Activated CD4-positive, alpha-beta memory T cell treated with anti-CD3 and anti-CD28 coated beads, Interleukin-2, amount 10 ng/mL, durations not matched to agents 7 days and 5 days (primary cell): ENCODE measurements at regions not wholly inside any gene's neighbourhood (a gene's known extent, or its start where the extent isn't known, plus 50 kb on each side); places are given as distances from the start of the nearest gene placed in this dataset.

Source experiments
- CTCF ChIA-PET: fragments of 350-600 bp; sonication (Branson Sonifier 250); formaldehyde crosslinking; loops from one replicate; lab custom pipeline; 2021; ENCODE audit warnings: antibody characterized with exemption, inconsistent platforms; lab: Charles Lee
- POLR2A ChIA-PET: fragments of 350-600 bp; sonication (Branson Sonifier 250); formaldehyde crosslinking; loops from one replicate; lab custom pipeline; 2021; ENCODE audit warnings: antibody characterized with exemption; lab: Charles Lee
- DNase-seq: peaks from one replicate; pipeline ENCODE4 v3.0.0-alpha.2; 2020
- H3K27ac Mint-ChIP-seq: one replicate; pipeline ENCODE4 v1.8.0; 2021; ENCODE audit warnings: mild to moderate bottlenecking, mixed read lengths
- H3K27me3 Mint-ChIP-seq: one replicate; pipeline ENCODE4 v1.8.0; 2021; ENCODE audit warnings: mixed read lengths
- H3K36me3 Mint-ChIP-seq: one replicate; pipeline ENCODE4 v1.8.0; 2021; ENCODE audit warnings: low read depth, mixed read lengths
- H3K4me1 Mint-ChIP-seq: one replicate; pipeline ENCODE4 v1.8.0; 2021; ENCODE audit warnings: mixed read lengths
- H3K4me3 Mint-ChIP-seq: one replicate; pipeline ENCODE4 v1.8.0; 2021; ENCODE audit warnings: mild to moderate bottlenecking, mixed read lengths
- H3K9me3 Mint-ChIP-seq: one replicate; pipeline ENCODE4 v1.8.0; 2021; ENCODE audit warnings: mixed read lengths

DNA sequence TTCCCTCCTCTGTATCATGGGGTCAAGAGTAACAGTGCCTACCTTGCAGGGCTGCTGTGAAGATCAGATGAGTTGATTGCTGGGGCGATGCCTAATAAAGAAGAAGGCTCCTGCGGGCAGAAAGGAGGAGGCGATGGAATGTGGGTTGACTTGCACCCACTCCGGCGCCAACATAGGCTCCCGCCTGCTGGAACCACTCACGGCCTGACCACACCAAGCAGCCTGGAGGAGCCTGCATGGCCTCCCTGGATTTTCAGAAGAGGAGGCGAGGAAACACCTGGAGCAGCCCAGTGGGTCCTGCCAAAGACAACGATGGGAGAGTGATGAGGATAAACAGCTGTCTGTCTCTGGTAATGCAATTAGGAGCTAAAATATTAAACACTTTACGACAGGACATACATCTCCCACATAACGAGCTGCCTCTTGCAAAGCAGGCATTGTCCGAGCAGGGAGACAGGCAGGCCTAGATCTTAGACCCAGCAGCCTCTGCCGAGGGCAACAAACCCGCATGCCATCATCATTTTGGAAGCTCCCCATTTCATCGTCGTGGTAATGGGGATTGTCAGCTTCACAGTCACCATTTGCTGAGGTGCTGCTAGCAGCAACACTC, 302.9 kb upstream of the ZMIZ1 start:
- no peak overlapping the region for H3K27ac Mint-ChIP-seq
- ChIA-PET POLR2A (no interaction called here), CTCF (no interaction called here)
- no peaks in the 10 kb centered on the region for H3K9me3 Mint-ChIP-seq
- DNase-seq = no peak
- H3K4me1 Mint-ChIP-seq = peaks cover 3% of the 10 kb centered on the region
- H3K27me3 Mint-ChIP-seq = no peaks in the 10 kb centered on the region
- no peaks in the 10 kb centered on the region for H3K36me3 Mint-ChIP-seq
- no peak overlapping the region for H3K4me3 Mint-ChIP-seq

DNA sequence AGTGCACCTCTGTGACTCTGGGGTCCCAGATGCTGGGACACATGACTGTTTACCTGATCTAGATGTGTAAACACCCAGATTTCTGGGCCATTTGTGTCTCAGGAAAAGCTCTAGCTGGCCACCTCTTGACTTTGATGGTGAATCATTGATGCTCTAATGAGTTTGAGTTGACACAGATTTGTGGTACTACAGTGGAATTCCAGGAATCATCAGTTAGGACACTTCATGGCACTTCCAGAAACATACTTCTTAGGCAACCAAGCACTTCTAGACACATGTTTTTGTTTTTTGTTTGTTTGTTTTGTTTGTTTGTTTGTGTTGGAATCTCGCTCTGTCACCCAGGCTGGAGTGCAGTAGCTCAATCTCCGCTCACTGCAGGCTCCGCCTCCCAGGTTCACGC, 302.2 kb upstream of the ZMIZ1 start:
- no peaks in the 10 kb centered on the region for H3K36me3 Mint-ChIP-seq
- H3K27me3 Mint-ChIP-seq = no peaks in the 10 kb centered on the region
- no peak for DNase-seq
- CTCF ChIA-PET = no interaction called here
- H3K9me3 Mint-ChIP-seq = no peaks in the 10 kb centered on the region
- H3K27ac Mint-ChIP-seq = no peak overlapping the region
- no peak overlapping the region for H3K4me3 Mint-ChIP-seq
- POLR2A ChIA-PET = no interaction called here
- H3K4me1 Mint-ChIP-seq = peaks cover 3% of the 10 kb centered on the region

DNA sequence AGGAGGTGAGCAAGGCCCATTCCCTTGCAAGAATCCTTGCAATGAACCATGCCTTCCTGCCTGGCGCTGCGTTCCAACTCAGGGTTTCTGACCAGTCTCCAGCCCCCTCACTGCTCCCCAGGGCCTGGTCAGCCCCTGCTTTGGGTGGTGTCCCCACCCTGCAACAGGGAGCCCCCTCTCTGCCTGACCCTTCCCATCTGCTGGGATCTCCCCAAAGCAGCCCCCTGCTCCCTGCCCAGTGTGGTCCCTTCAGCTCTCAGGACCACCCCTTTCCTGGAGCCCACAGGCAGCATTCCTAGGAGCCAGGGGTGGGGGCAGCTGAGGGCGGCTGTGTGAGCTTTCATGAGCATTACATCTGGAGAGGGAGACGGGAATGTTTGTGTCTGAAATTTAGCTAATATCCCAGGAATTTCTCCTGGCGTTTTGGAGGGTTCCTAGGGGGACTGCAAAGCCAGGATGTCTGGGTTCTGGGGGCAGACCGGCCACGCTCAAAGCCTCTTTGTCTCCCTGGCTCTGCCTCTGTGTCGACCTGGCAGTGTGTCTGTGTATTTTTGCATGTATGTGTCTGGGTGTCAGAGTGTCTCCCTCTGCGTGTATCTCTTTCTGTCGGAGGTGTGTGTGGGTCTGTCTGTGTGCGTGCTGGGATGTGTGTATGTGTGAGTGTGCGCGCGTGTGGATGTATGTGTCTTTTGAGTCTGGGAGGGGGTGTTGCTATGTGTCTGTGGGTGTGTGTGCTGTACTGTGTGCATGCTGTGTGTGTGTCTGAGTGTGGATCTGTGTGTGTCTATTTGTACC, 300.5 kb upstream of the ZMIZ1 start:
- no peaks in the 10 kb centered on the region for H3K9me3 Mint-ChIP-seq
- no peaks in the 10 kb centered on the region for H3K27me3 Mint-ChIP-seq
- H3K27ac Mint-ChIP-seq = no peak overlapping the region
- no peak overlapping the region for H3K4me3 Mint-ChIP-seq
- ChIA-PET POLR2A (no interaction called here), CTCF (no interaction called here)
- no peak for DNase-seq
- H3K36me3 Mint-ChIP-seq = no peaks in the 10 kb centered on the region
- peaks cover 3% of the 10 kb centered on the region for H3K4me1 Mint-ChIP-seq

DNA sequence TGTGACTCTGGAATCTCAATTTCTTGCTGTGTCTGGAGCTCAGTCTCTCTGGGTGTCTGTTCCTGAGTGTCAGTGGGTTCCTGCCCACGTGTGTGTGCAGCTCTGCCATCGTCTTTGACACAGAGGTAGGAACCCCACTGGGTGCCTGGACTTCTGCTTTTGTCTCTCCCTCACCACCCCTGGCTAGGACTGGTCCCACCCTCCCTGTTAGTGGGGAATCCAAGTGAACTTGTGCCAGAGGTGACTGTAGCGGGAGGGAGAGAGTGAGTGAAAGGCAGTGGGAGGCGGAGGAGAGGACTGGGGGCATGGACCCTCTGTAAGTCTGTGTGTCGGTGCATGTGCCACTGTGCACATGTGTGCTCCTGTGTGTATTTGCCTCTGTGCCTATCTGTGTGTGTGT, 299.9 kb upstream of the ZMIZ1 start:
- H3K27me3 Mint-ChIP-seq = no peaks in the 10 kb centered on the region
- POLR2A ChIA-PET = no interaction called here
- CTCF ChIA-PET = no interaction called here
- no peak overlapping the region for H3K27ac Mint-ChIP-seq
- H3K4me3 Mint-ChIP-seq = no peak overlapping the region
- no peaks in the 10 kb centered on the region for H3K36me3 Mint-ChIP-seq
- no peaks in the 10 kb centered on the region for H3K9me3 Mint-ChIP-seq
- peaks cover 2% of the 10 kb centered on the region for H3K4me1 Mint-ChIP-seq
- no peak for DNase-seq

DNA sequence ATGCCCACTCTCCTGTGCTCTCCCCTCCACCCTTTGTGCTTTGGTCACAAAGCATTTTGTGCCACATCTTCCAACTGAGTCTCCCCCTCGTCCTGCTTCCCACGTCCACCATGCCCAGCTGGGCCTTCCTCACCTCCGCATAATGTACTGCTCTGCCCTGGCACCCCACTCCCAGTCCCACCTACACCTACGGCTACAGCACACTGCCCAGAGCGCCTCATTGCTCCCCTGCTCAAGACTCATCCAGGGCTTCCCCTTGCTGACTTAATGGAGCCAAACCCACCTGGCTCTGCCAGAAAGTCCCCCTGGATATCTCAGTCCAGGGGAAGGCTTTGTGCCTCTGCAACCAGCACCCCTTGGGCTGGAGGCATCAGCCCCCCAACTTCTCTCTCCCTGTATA, 299.2 kb upstream of the ZMIZ1 start:
- POLR2A ChIA-PET = no interaction called here
- no peaks in the 10 kb centered on the region for H3K4me1 Mint-ChIP-seq
- H3K36me3 Mint-ChIP-seq = no peaks in the 10 kb centered on the region
- CTCF ChIA-PET = no interaction called here
- H3K4me3 Mint-ChIP-seq = no peak overlapping the region
- no peaks in the 10 kb centered on the region for H3K9me3 Mint-ChIP-seq
- DNase-seq = no peak
- H3K27ac Mint-ChIP-seq = no peak overlapping the region
- H3K27me3 Mint-ChIP-seq = no peaks in the 10 kb centered on the region

DNA sequence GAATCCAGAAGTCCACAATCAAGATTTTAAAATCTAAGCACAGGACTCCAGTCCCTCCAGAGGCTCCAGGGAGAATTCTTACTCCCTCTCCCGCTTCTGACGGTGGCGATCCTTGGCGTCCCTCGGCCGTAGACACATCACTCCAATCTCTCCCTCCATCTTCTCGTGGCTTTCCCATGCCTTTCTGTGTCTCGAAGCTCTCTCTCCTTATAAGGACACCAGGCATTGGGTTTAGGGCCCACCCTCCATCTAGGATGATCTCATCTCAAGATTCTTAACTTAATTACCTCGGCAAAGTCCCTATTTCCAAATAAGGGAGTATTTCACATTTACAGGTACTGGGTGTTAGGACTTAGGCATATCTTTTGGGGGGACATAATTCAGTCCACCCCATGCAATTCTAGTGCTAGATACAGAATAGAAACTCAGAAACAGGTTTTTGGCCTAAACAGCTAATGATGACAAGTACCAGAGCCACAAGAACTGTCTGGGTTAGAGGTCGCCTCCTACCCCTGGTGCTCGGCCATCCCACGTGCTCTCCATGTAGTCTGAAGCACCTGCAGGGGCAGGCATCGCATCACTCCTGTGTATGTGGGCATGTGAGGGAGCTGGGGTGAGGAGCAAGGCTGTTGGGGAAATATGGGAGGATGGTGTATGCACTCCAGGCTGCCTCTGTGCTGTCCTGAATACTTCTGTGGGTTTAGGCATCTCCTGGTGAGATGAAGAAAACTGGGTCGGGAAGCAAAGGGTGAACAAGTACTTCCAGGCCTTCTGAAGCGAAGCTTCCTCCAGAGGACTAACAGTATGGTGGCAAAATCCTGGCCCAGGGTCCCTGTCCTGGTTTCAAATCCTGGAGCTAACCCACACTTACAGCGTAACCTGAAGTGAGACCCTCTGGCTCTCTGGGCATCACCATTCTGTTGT, 298.3 kb upstream of the ZMIZ1 start:
- ChIA-PET POLR2A (no interaction called here), CTCF (no interaction called here)
- DNase-seq = no peak
- H3K27ac Mint-ChIP-seq = no peak overlapping the region
- no peaks in the 10 kb centered on the region for H3K36me3 Mint-ChIP-seq
- H3K4me3 Mint-ChIP-seq = no peak overlapping the region
- no peaks in the 10 kb centered on the region for H3K27me3 Mint-ChIP-seq
- H3K4me1 Mint-ChIP-seq = no peaks in the 10 kb centered on the region
- H3K9me3 Mint-ChIP-seq = no peaks in the 10 kb centered on the region

DNA sequence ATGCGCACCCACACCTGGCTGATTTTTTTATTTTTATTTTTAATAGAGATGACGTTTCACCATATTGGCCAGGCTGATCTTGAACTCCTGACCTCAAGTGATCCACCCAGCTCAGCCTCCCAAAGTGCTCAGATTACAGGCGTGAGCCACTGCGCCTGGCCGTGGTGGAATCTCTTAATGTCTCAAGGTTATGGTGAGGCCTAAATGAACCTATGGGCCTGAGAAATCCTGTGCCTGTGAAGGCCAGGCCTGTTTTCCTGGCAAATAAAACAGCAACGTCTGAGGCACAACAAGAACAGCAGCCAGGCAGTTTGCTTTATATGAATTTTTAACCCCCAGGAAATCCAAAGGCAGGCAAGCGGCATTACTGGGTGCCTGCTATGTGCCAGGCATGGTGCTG, 297.5 kb upstream of the ZMIZ1 start:
- POLR2A ChIA-PET = no interaction called here
- Mint-ChIP-seq H3K4me1 (no peaks in the 10 kb centered on the region), H3K27ac (no peak overlapping the region), H3K9me3 (no peaks in the 10 kb centered on the region), H3K36me3 (no peaks in the 10 kb centered on the region), H3K4me3 (no peak overlapping the region), H3K27me3 (no peaks in the 10 kb centered on the region)
- no peak for DNase-seq
- CTCF ChIA-PET = no interaction called here

DNA sequence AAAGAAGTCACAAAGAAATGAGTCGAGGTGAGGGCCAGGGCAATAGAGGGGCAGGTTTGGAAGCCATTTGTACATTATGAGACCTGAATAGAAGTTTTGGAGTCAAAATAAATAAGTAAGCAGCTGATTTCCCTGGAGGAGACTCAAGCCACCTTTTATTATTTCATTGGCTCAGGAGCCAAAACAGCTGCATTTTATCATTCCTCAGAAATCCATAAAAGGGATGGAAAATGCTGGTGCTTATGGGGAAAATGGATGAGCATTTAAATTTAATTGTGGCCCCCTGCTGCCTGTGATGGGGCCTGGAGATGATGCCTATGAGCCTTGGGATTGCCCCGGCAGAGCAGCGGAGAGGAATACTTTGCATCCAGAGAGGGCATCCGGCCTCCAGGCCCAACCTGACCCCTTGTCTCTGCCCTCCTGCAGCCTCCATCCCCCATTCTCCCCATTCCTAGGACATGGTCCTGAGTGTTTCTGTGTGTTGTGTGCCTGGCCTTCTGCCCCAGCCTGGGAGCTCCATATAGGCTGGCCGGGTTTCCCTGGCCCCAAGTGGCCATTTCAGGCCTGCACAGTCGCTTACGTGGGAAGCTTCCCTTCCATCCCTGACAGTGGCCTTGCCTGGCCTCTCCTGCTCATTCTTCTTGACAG, 296.8 kb upstream of the ZMIZ1 start:
- ChIA-PET POLR2A (no interaction called here), CTCF (no interaction called here)
- DNase-seq = no peak
- no peaks in the 10 kb centered on the region for H3K4me1 Mint-ChIP-seq
- H3K27ac Mint-ChIP-seq = no peak overlapping the region
- H3K9me3 Mint-ChIP-seq = no peaks in the 10 kb centered on the region
- no peaks in the 10 kb centered on the region for H3K27me3 Mint-ChIP-seq
- no peak overlapping the region for H3K4me3 Mint-ChIP-seq
- no peaks in the 10 kb centered on the region for H3K36me3 Mint-ChIP-seq

DNA sequence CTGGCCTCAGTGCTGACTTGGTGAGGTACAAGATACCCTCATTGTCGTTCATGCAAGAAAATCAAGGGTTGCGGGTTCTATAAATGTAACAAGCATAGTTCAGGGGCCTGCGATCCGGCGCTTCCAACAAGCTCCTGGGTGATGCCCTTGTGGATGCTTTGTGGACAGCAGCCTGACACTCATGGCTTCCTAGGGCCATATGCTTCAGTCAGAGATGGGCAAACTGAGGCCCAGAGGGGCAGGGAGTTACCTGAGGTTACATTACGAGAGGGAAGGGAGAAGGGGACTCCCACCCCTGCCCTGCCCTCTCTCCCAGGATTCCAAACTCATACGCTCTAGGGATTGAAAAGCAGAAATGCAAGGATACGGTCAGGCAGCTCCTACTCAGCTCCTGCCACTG, 296.3 kb upstream of the ZMIZ1 start:
- H3K27me3 Mint-ChIP-seq = no peaks in the 10 kb centered on the region
- no peak for DNase-seq
- ChIA-PET CTCF (no interaction called here), POLR2A (no interaction called here)
- no peaks in the 10 kb centered on the region for H3K36me3 Mint-ChIP-seq
- H3K27ac Mint-ChIP-seq = no peak overlapping the region
- H3K4me1 Mint-ChIP-seq = no peaks in the 10 kb centered on the region
- no peaks in the 10 kb centered on the region for H3K9me3 Mint-ChIP-seq
- H3K4me3 Mint-ChIP-seq = no peak overlapping the region

DNA sequence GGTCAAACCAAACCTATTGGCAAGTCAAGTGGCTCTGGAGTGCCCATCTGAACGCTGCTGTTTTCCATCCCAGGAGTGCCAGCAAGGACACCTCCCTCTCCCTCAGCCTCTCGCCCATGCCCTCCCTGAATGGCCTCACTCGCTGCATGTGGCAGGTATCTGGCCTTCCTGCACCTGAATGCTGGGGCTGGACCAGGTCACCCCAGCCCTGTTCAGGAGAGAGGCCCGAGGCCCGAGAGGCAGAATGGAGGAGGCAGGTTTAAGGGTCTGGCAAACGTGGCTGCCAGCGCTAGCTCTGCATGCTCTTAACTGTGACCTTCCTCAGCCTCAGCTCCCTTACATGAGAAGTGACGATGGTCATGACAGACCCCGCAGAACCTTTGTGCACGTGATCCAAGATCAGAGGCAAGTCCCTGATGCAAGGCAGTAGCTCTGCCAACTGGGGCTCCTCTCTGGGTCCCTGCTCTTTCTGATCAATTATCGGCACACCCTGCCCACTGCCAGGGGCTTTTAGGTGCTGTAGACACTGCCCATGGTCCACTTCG, 295.7 kb upstream of the ZMIZ1 start:
- CTCF ChIA-PET = interaction anchor here (0.5 kb wide), 1 partner anchor 194 kb away, joined by 3 read pairs; no protein-coding TSS in a partner anchor
- Mint-ChIP-seq H3K36me3 (no peaks in the 10 kb centered on the region), H3K4me1 (no peaks in the 10 kb centered on the region), H3K27me3 (no peaks in the 10 kb centered on the region), H3K4me3 (no peak overlapping the region), H3K9me3 (no peaks in the 10 kb centered on the region), H3K27ac (no peak overlapping the region)
- no peak for DNase-seq
- POLR2A ChIA-PET = no interaction called here

DNA sequence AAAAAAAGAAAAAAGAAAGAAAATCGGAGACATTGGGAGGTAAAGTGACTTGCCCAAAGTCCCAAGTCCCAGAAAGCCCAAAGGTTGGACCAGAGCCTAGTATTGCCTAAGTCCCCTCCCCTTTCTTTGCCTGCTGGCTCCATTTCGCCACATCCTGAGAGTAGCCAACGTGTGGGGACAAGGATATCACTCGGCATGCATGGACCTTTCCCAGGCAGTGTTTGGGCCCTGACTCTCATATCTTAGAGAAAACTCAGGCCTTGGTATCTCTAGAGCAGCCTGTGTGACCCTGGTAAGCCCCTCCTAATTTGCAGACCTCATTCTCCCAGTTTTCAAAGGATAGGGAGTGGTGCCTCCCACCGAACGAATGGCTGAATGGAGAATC, 294.2 kb upstream of the ZMIZ1 start:
- ChIA-PET POLR2A (no interaction called here), CTCF (no interaction called here)
- H3K9me3 Mint-ChIP-seq = no peaks in the 10 kb centered on the region
- H3K4me3 Mint-ChIP-seq = no peak overlapping the region
- H3K27me3 Mint-ChIP-seq = no peaks in the 10 kb centered on the region
- DNase-seq = no peak
- no peak overlapping the region for H3K27ac Mint-ChIP-seq
- no peaks in the 10 kb centered on the region for H3K36me3 Mint-ChIP-seq
- H3K4me1 Mint-ChIP-seq = no peaks in the 10 kb centered on the region

DNA sequence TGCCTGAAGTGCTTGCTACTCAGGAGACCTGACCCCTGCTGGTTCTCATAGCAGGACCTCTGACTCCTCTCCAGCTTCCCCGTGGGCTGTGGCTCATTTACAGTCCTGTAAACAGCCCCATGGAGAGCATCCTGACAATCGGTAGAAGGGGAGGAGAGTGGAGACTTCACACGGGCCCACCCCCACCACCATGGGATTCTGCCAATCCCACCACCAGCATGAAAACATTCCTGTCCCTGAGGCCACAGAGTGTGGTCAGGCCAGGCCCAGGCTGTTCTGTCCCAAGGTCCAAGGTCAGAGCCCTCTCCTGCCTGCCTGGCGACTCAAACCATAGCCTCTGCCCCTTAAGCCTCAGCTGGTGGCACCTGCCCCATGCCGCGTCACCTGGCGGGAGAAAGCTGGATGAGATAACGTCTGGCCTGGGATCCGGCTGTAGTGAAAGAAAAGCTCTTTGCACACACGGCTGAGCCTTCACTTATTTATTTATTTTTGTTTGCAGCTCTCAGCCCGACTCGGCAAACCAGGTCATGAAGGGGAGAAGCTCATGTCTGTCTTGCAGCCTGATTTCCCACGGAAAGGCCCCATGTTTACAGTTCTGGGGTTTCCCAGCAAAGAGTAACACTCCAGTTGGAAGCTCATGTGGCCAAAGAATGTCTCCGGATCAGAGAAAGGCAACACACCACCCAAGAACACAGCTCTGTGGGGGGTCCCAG, 293.6 kb upstream of the ZMIZ1 start:
- H3K36me3 Mint-ChIP-seq = no peaks in the 10 kb centered on the region
- no peak overlapping the region for H3K27ac Mint-ChIP-seq
- ChIA-PET CTCF (no interaction called here), POLR2A (no interaction called here)
- no peaks in the 10 kb centered on the region for H3K27me3 Mint-ChIP-seq
- H3K4me1 Mint-ChIP-seq = no peaks in the 10 kb centered on the region
- DNase-seq = no peak
- no peak overlapping the region for H3K4me3 Mint-ChIP-seq
- no peaks in the 10 kb centered on the region for H3K9me3 Mint-ChIP-seq
